GM12875 (cell line): ENCODE measurements at regions not wholly inside any gene's neighbourhood (a gene's known extent, or its start where the extent isn't known, plus 50 kb on each side); places are given as distances from the start of the nearest gene placed in this dataset.

Source experiments
- H3K4me3 ChIP-seq: one replicate; pipeline ENCODE4 v1.5.1; 2011; ENCODE audit warnings: low read depth, low read length, control low read depth
- TF ChIP-seq, protein P1 (sequence below): IDR thresholded peaks from 2 replicates; pipeline ENCODE4 v1.5.1; 2011; ENCODE audit warnings: low read depth, mild to moderate bottlenecking, control low read depth, inconsistent platforms, low read length, moderate library complexity, borderline replicate concordance; ENCODE audit not compliant: insufficient read depth

DNA sequence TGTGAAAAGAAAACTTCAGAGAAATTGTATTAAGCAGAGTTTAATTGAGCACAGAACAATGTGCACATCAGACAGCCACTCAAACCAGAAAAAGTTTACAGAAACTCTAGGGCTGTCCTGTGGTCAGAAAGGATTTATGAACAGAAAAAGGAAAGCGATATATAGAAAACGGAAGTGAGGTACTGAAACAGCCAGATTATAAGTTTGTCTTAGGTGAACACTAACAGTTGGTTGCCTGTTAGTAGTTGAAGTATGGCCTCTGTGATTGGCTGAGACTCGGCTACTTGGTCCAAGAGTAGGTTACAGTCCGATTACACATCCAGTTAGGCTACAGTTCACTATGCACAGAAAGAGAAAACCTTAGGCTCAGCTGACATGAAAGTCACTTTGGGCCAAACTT is 1232.5 kb upstream of the RAG2 start:
- H3K4me3 ChIP-seq: no peak overlapping the region
- TF ChIP-seq, protein P1, sequence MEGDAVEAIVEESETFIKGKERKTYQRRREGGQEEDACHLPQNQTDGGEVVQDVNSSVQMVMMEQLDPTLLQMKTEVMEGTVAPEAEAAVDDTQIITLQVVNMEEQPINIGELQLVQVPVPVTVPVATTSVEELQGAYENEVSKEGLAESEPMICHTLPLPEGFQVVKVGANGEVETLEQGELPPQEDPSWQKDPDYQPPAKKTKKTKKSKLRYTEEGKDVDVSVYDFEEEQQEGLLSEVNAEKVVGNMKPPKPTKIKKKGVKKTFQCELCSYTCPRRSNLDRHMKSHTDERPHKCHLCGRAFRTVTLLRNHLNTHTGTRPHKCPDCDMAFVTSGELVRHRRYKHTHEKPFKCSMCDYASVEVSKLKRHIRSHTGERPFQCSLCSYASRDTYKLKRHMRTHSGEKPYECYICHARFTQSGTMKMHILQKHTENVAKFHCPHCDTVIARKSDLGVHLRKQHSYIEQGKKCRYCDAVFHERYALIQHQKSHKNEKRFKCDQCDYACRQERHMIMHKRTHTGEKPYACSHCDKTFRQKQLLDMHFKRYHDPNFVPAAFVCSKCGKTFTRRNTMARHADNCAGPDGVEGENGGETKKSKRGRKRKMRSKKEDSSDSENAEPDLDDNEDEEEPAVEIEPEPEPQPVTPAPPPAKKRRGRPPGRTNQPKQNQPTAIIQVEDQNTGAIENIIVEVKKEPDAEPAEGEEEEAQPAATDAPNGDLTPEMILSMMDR: no peak

DNA sequence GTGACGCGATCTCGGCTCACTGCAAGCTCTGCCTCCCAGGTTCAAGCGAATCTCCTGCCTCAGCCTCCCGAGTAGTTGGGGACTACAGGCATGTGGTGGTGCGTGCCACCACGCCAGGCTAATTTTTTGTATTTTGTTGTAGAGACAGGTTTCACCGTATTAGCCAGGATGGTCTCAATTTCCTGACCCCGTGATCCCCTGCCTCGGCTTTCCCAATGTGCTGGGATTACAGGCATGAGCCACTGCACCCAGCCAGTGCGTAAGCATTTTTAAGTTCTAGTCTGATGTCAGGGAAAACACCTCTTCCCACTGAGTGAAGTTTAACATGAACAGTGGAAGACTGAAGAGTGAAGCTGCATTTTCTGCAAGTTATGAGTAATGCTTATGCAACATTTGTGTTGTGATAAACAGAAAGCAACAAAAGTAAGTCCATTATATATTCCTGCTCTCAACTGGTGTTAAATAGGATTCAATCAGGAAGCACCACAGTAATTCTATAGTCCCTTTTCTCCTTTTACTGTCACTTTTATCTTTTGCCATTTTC is 1219.8 kb upstream of the RAG2 start:
- TF ChIP-seq, protein P1: no peak

DNA sequence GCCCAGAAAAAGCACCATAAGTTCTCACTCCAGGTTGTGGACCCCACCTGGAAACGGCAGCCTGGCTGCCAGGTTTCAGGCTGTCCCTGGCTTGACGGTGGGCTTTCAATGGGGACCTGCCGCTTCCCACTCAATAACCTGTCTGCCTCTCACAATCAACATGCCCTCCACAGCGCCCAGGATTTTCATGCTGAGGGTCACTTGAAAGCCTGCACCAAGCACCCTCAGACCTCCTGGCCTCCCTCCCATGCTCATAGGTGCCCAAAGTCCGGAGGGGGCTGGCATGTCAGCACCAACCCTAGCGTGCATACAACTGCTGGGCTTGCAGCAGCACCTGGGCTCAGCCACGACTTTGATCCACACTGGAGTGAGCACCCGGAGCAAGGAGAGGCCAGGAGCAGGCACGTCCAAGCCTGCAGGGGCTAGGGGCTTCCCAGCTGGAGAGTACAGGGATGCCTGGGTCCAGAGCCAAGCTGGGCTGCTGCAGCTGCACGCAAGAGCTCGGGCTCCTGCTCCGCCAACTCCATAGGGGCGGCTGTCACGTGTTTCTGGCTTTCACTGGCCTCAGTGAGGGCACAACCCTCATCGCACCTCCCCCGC is 1214.3 kb upstream of the RAG2 start:
- TF ChIP-seq, protein P1: no peak
- H3K4me3 ChIP-seq: no peak overlapping the region

More for the DNA sequence above, 1219.8 kb upstream of the RAG2 start:
- H3K4me3 ChIP-seq: no peak overlapping the region

DNA sequence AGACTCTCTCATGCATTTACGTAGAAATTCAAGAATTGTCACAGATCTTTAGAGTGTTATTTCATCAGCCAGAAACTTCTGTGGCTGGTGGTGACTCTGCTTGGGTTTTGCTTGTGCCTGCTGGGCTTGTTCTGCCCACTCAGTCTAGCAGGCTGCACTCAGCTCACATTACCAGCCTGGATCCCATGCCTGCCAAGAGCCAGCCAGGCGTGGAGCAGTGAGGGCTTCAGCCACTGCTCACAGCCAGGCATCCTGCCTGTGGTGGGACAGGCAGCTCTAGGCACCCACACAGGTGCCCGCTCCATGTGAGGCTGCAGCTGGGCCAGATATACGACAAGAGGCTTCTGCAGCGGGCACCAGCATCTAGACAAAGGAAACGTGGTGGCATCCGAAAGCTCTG is 1213.3 kb upstream of the RAG2 start:
- TF ChIP-seq, protein P1: no peak
- H3K4me3 ChIP-seq: no peak overlapping the region

DNA sequence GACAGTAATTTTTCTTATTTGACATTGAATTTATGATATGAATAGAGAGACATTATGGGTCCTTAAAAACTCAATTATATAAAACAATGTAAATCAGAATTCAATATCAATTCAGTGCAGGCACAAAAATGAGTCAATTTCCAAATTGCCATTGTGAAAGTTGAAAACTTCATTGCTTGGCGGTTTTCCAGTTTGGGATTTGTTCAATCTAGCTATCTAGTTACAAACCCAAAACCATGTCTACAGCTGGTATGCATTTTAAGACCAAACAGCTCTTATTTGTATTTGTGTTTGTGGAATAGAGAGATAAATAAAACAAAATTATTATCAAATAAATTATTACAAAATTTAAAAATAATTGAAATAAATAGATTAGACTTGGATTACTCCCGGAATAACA is 1206.6 kb upstream of the RAG2 start:
- no peak overlapping the region for H3K4me3 ChIP-seq
- TF ChIP-seq, protein P1: no peak

DNA sequence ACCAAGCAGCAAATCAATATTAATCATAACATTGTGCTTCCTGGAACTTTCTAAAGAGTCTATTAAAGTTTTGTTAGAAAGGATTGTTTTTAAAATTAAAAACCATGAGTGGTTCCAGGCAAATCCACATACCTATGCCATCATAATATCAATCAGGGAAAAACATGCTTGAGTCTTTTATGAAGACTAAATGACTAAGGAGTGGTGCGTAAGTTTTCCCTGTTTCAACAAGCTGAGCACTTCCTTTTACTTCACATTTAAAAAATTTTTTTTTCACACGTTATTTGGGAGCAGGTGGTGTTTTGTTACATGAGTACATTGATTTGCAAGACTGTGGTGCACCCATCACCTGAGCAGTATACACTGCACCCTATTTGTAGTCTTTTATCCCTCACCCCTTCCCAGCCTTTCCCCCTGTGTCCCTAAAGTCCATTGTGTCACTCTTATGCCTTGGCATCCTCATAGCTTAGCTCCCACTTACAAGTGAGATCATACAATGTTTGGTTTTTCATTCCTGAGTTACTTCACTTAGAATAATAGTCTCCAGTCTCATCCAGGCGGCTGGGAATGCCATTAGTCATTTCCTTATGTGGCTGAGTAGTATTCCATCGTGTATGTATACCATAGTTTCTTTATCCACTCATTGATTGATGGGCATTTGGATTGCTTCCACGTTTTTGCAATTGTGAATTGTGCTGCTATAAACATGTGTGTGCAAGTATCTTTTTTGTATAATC is 1190.3 kb upstream of the RAG2 start:
- H3K4me3 ChIP-seq: no peak overlapping the region
- TF ChIP-seq, protein P1: no peak
